ENCODE measurements at regions not wholly inside any gene's neighbourhood (a gene's known extent, or its start where the extent isn't known, plus 50 kb on each side); places are given as distances from the start of the nearest gene placed in this dataset.
A peak's percentile ranks its signal among the peaks of the same experiment; 100 is the strongest.

- WGBS (ENCODE audit: insufficient coverage): 70% methylated on average over 4 of the region's 4 CpGs
- H3K4me1 ChIP-seq (ENCODE audit: control insufficient read depth, insufficient read depth, low read length): no peaks in the 10 kb centered on the region
- no peak overlapping the region for H3K4me3 ChIP-seq (ENCODE audit: low read depth, low read length)
- no peak overlapping the region for H3K27ac ChIP-seq (ENCODE audit: low read depth, low read length)
- H3K9me3 ChIP-seq (ENCODE audit: control insufficient read depth, insufficient read depth, low read length): no peaks in the 10 kb centered on the region
- H3K27me3 ChIP-seq (ENCODE audit: control insufficient read depth, insufficient read depth, low read length): no peaks in the 10 kb centered on the region
- no peaks in the 10 kb centered on the region for H3K36me3 ChIP-seq (ENCODE audit: control insufficient read depth, insufficient read depth, low read length)
- DNase-seq (ENCODE audit: low read depth in 4 of 6, low spot score in 6 of 6): no peak
Measured at GRCh38 chr5:158140120-158140731, 281.3 kb upstream of the CLINT1 start.

DNA sequence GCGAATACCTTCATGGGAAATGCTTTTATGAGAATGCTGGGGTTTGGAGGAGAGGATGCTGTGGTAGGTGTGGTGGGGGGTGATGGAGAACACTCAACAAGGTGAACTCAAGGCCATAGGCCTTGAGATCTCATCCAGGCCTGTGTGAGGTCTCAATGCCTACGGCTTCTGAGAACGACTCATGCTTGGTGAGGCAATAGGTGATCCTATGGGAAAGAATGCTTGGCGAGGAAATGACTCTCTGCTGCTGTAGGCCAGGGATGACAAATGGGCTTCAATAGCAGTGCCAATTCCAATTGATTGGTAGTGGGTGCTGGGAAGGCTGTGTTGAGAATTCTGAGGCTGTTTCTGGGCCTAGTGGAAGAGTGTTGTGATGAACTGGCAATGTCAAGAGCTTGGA is 280.2 kb upstream of the CLINT1 start:
- no peak overlapping the region for H3K27ac ChIP-seq (ENCODE audit: low read depth, low read length)
- no peaks in the 10 kb centered on the region for H3K27me3 ChIP-seq (ENCODE audit: control insufficient read depth, insufficient read depth, low read length)
- WGBS (ENCODE audit: insufficient coverage): 92% methylated on average over 4 of the region's 4 CpGs
- H3K4me3 ChIP-seq (ENCODE audit: low read depth, low read length): no peak overlapping the region
- no peaks in the 10 kb centered on the region for H3K4me1 ChIP-seq (ENCODE audit: control insufficient read depth, insufficient read depth, low read length)
- H3K9me3 ChIP-seq (ENCODE audit: control insufficient read depth, insufficient read depth, low read length): no peaks in the 10 kb centered on the region
- no peak for DNase-seq (ENCODE audit: low read depth in 4 of 6, low spot score in 6 of 6)
- no peaks in the 10 kb centered on the region for H3K36me3 ChIP-seq (ENCODE audit: control insufficient read depth, insufficient read depth, low read length)

GRCh38 chr5:158135682-158136179 is 276.8 kb upstream of the CLINT1 start:
- Histone ChIP-seq H3K36me3 (ENCODE audit: control insufficient read depth, insufficient read depth, low read length) (no peaks in the 10 kb centered on the region), H3K27ac (ENCODE audit: low read depth, low read length) (no peak overlapping the region), H3K9me3 (ENCODE audit: control insufficient read depth, insufficient read depth, low read length) (no peaks in the 10 kb centered on the region), H3K4me1 (ENCODE audit: control insufficient read depth, insufficient read depth, low read length) (no peaks in the 10 kb centered on the region), H3K27me3 (ENCODE audit: control insufficient read depth, insufficient read depth, low read length) (no peaks in the 10 kb centered on the region), H3K4me3 (ENCODE audit: low read depth, low read length) (no peak overlapping the region)
- DNase-seq (ENCODE audit: low read depth in 4 of 6, low spot score in 6 of 6): peak in 2 of 6 donors; percentile 13 to 61
- WGBS (ENCODE audit: insufficient coverage): 26% methylated on average over 4 of the region's 4 CpGs

DNA sequence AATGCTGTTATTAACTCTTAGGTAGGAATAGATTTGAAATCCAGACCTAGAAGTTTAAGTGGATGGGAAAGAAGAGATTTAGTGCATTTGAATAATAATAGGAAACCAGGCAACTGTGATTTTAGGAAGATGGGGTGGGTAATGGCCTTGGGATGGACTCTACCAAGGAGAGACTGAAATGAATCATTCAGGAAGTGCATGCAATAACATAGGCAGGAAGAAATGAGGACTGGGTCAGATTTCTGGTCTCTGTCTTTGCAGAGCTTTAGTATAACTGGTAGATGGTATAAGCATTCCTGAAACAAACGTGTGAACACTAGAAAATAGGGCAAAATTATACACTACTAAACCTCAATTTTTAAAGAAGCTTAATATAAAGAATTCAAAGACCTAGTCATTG is 274.4 kb upstream of the CLINT1 start:
- Histone ChIP-seq H3K9me3 (ENCODE audit: control insufficient read depth, insufficient read depth, low read length) (no peaks in the 10 kb centered on the region), H3K36me3 (ENCODE audit: control insufficient read depth, insufficient read depth, low read length) (no peaks in the 10 kb centered on the region), H3K27me3 (ENCODE audit: control insufficient read depth, insufficient read depth, low read length) (no peaks in the 10 kb centered on the region), H3K27ac (ENCODE audit: low read depth, low read length) (no peak overlapping the region), H3K4me1 (ENCODE audit: control insufficient read depth, insufficient read depth, low read length) (no peaks in the 10 kb centered on the region), H3K4me3 (ENCODE audit: low read depth, low read length) (no peak overlapping the region)
- DNase-seq (ENCODE audit: low read depth in 4 of 6, low spot score in 6 of 6): no peak
- no CpG with 5 or more reads among the region's 1 CpG for WGBS (ENCODE audit: insufficient coverage)

GRCh38 chr5:158127536-158127935 is 268.6 kb upstream of the CLINT1 start:
- DNase-seq (ENCODE audit: low read depth in 4 of 6, low spot score in 6 of 6): peak in 1 of 6 donors; percentile 17
- no peak overlapping the region for H3K27ac ChIP-seq (ENCODE audit: low read depth, low read length)
- H3K36me3 ChIP-seq (ENCODE audit: control insufficient read depth, insufficient read depth, low read length): no peaks in the 10 kb centered on the region
- no peaks in the 10 kb centered on the region for H3K4me1 ChIP-seq (ENCODE audit: control insufficient read depth, insufficient read depth, low read length)
- no peaks in the 10 kb centered on the region for H3K27me3 ChIP-seq (ENCODE audit: control insufficient read depth, insufficient read depth, low read length)
- no peaks in the 10 kb centered on the region for H3K9me3 ChIP-seq (ENCODE audit: control insufficient read depth, insufficient read depth, low read length)
- H3K4me3 ChIP-seq (ENCODE audit: low read depth, low read length): no peak overlapping the region
- WGBS (ENCODE audit: insufficient coverage): 71% methylated on average over 3 of the region's 3 CpGs

GRCh38 chr5:158126442-158127405 is 267.8 kb upstream of the CLINT1 start:
- WGBS (ENCODE audit: insufficient coverage): 42% methylated on average over 7 of the region's 11 CpGs
- Histone ChIP-seq H3K4me1 (ENCODE audit: control insufficient read depth, insufficient read depth, low read length) (no peaks in the 10 kb centered on the region), H3K9me3 (ENCODE audit: control insufficient read depth, insufficient read depth, low read length) (no peaks in the 10 kb centered on the region), H3K27ac (ENCODE audit: low read depth, low read length) (no peak overlapping the region), H3K4me3 (ENCODE audit: low read depth, low read length) (no peak overlapping the region), H3K36me3 (ENCODE audit: control insufficient read depth, insufficient read depth, low read length) (no peaks in the 10 kb centered on the region), H3K27me3 (ENCODE audit: control insufficient read depth, insufficient read depth, low read length) (no peaks in the 10 kb centered on the region)
- DNase-seq (ENCODE audit: low read depth in 4 of 6, low spot score in 6 of 6): peak in 1 of 6 donors; percentile 18

DNA sequence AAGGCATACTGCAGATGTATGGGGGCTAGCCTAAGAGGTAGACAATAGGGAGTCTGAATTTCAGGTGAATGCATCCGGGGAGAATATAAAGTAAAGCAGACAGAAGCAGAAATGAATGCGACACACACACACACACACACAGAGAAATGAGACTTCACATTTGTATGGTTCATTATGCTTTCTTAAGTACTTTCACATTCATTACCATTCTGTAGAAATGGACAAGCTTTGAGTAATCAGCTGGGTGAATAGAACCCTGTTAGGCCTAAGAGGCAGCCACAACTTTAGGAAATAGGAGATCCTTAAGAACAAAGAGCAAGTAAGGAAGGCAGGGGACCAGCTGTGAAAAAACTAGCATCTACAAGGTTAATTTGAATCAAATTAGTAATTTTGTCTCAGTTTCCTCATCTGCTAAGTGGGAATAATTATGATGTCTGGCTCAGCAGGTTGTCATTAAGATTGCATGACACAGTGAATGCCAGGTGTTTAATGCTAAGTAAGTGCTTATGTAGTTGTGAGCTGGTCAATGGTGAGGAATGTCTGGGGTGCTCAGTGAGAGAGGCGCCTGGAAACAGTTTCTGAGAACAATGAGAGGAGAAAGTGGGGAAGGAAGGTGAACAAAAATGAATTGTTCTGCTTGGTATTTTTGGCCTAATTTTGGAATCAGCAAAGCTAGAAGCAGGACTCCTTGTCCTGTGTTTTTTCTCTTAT is 265.8 kb upstream of the CLINT1 start:
- Histone ChIP-seq H3K4me1 (ENCODE audit: control insufficient read depth, insufficient read depth, low read length) (no peaks in the 10 kb centered on the region), H3K36me3 (ENCODE audit: control insufficient read depth, insufficient read depth, low read length) (no peaks in the 10 kb centered on the region), H3K9me3 (ENCODE audit: control insufficient read depth, insufficient read depth, low read length) (no peaks in the 10 kb centered on the region), H3K4me3 (ENCODE audit: low read depth, low read length) (no peak overlapping the region), H3K27ac (ENCODE audit: low read depth, low read length) (no peak overlapping the region), H3K27me3 (ENCODE audit: control insufficient read depth, insufficient read depth, low read length) (no peaks in the 10 kb centered on the region)
- DNase-seq (ENCODE audit: low read depth in 4 of 6, low spot score in 6 of 6): no peak
- WGBS (ENCODE audit: insufficient coverage): 100% methylated on average over 1 of the region's 3 CpGs

- no CpG with 5 or more reads among the region's 3 CpGs for WGBS (ENCODE audit: insufficient coverage)
- no peak overlapping the region for H3K27ac ChIP-seq (ENCODE audit: low read depth, low read length)
- H3K36me3 ChIP-seq (ENCODE audit: control insufficient read depth, insufficient read depth, low read length): no peaks in the 10 kb centered on the region
- H3K4me3 ChIP-seq (ENCODE audit: low read depth, low read length): no peak overlapping the region
- no peaks in the 10 kb centered on the region for H3K9me3 ChIP-seq (ENCODE audit: control insufficient read depth, insufficient read depth, low read length)
- H3K27me3 ChIP-seq (ENCODE audit: control insufficient read depth, insufficient read depth, low read length): no peaks in the 10 kb centered on the region
- no peaks in the 10 kb centered on the region for H3K4me1 ChIP-seq (ENCODE audit: control insufficient read depth, insufficient read depth, low read length)
- no peak for DNase-seq (ENCODE audit: low read depth in 4 of 6, low spot score in 6 of 6)
Measured at GRCh38 chr5:158123595-158123994, 264.6 kb upstream of the CLINT1 start.

- Histone ChIP-seq H3K27ac (ENCODE audit: low read depth, low read length) (no peak overlapping the region), H3K4me3 (ENCODE audit: low read depth, low read length) (no peak overlapping the region), H3K9me3 (ENCODE audit: control insufficient read depth, insufficient read depth, low read length) (no peaks in the 10 kb centered on the region), H3K36me3 (ENCODE audit: control insufficient read depth, insufficient read depth, low read length) (no peaks in the 10 kb centered on the region), H3K4me1 (ENCODE audit: control insufficient read depth, insufficient read depth, low read length) (no peaks in the 10 kb centered on the region), H3K27me3 (ENCODE audit: control insufficient read depth, insufficient read depth, low read length) (no peaks in the 10 kb centered on the region)
- no CpG with 5 or more reads among the region's 1 CpG for WGBS (ENCODE audit: insufficient coverage)
- DNase-seq (ENCODE audit: low read depth in 4 of 6, low spot score in 6 of 6): peak in 1 of 6 donors; percentile 81
Measured at GRCh38 chr5:158121678-158122077, 262.7 kb upstream of the CLINT1 start.

Measured in spinal cord (tissue), 9 donors.